GM18519 (cell line): ENCODE measurements at regions not wholly inside any gene's neighbourhood (a gene's known extent, or its start where the extent isn't known, plus 50 kb on each side); places are given as distances from the start of the nearest gene placed in this dataset.

ENCODE experiments used
- ATAC-seq: cut with Tn5 transposase; IDR thresholded peaks from one replicate; pipeline ENCODE4 v1.9.1; 2021; ENCODE audit warnings: mild to moderate bottlenecking, moderate library complexity; ENCODE audit not compliant: unreplicated experiment, low FRiP score

DNA sequence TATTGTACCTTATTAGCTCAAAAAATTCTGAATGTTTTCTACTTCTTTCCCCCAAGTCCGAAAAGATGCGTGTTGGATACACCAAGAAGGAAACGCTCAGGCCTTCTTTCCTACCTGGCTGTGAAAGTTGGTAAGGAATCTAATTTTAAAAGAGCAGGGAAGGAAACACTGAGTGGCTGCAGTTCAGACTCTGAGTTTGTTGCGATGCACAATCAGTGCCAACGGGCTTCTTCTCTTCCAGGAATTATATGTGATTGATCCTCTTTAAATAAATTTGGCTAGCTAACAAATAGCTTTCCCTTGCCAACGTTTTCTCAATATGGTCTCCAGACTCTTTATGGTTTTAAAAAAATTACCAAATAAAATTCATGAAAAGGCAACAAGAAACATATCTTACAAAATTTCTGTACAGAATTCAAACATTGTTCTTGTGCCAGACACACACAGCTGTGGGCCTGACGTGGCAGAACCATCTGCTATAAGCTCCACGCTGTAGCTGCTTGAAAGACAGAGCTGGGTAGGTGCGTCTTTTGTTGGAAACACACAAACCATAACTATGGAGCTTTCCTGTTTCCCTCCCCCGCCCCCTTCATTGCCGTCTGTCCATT is 493.1 kb downstream of the ZNF608 start:
- ATAC-seq: no peak

DNA sequence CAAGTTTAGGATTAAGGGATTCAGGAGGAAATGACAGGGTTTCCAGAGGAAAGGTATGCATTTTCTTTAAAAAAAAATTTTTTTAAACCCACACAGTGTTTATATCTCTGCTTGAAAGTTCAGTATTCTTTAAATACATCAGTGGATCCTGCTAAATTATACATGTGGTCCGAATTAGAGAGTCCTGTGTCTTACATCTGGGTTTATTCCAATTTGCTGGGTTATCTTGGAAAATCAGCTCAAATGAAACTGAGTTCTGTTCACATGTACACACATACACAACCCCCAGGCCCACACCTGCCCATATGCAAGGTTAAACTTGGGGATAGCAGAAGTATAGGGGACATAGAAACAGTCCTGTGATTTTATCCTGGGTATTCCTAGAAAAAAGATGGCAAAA is 493.7 kb downstream of the ZNF608 start:
- no peak for ATAC-seq

DNA sequence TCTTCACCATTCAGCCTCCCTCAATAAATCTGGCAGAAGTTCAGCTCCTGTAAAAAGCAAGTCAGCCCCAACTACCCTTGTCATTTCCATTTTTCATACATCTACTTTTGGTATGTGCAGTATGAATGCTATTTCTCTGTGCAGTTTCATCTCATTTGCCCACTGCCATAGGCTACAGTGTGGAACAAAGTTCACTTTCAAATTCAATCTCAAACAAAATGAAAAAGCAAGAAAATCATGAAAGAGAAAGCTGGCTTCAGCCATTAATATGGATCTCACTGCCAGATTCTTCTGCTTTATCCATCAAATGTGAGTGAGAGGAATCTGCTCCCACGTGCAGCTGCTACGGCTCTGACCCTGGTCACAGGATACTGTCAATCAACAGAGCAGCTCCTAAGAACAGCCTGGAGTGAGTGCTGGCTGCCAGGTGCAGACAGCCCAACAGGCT is 494.2 kb downstream of the ZNF608 start:
- ATAC-seq: no peak

DNA sequence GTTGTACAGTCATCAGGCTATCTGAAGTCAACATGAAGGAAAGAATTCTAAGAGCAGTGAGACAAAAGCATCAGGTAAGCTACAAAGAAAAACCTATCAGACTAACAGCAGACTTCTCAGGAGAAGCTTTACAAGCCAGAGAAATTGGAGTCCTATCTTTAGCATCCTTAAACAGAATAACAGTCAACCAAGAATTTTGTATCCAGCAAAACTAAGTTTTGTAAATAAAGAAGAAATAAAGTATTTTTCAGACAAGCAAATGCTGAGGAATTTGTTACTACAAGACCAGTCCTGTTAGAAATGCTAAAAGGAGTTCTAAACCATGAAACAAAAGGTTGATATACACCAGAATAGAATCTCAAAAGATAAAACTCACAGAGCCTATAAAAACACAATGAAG is 501.2 kb downstream of the ZNF608 start:
- no peak for ATAC-seq

DNA sequence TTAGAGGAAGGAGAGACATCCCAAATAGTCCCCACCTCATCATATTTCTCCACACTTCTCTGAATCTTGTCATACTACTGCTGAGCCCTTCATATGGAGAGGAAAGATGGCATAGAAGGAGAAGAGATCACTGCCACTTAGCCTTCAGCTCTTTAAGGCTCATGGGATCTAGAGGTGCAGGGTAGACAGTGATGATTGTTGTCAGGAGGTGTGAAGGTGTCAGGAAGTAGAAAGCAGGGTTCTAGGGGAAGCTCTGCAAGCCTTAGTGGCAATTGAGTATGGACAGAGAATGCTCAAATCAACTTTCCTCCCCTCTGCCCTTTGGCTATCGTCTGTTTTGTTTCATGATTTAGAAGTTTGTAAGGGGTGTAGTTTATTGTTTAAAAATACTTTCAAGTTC is 505.7 kb downstream of the ZNF608 start:
- ATAC-seq: no peak

DNA sequence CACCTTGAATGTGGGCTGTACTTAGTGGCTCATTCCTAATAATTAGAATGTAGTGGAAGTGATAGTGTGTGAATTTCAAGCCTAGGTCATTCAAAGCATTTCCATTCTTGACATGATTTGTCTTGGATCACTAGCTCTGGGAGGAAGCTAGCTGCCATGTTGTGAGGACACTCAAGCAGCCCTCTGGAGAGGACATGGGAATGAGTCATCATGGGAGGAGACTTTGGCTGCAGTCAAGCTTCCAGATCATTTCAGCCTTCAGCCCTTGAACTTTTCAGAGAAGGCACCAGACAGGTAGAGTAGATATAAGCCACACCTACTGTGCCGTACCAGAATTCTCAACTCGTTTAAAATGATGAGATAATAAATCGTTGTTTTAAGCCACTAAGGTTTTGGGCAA is 506.9 kb downstream of the ZNF608 start:
- no peak for ATAC-seq

DNA sequence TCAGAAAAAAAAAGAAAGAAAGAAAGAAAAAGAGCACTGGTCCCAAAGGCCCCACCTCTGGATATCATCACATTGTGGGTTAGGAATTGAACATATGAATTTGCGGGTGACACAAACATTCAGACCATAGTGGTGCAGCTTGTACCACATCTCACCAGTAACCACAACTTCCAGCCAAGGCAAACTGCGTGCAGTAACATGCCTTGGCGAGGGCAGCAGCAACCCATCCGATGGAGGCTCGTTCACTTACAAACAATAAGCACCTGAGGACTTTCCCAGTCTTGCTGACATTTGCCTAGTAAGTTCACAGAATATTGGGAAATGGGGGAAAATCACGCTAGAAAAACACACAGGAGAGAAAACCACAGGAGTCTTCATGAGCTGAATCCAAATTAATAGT is 508.1 kb downstream of the ZNF608 start:
- no peak for ATAC-seq

DNA sequence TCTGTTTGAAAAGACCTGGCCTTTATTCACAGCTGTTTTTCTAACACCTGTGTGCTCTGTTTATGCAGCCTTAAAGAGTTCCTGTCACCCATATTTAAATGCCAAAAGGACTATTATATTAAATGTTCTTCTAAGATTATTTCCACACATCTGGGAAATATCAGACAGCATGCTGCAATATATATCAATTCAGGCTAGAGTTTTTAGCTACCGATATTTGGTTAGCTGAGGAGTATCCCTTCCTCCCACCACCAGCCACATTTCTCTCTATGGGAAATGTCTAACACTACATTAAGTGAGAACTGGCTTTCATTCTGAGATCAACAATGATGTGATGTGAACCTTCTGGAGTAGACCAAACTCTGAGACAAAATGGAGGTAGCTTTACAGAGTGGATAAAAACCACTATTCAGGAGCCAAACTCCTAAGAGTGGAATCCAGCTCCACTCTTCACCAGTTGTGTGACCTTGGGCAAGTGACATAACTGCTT is 509.2 kb downstream of the ZNF608 start:
- no peak for ATAC-seq

DNA sequence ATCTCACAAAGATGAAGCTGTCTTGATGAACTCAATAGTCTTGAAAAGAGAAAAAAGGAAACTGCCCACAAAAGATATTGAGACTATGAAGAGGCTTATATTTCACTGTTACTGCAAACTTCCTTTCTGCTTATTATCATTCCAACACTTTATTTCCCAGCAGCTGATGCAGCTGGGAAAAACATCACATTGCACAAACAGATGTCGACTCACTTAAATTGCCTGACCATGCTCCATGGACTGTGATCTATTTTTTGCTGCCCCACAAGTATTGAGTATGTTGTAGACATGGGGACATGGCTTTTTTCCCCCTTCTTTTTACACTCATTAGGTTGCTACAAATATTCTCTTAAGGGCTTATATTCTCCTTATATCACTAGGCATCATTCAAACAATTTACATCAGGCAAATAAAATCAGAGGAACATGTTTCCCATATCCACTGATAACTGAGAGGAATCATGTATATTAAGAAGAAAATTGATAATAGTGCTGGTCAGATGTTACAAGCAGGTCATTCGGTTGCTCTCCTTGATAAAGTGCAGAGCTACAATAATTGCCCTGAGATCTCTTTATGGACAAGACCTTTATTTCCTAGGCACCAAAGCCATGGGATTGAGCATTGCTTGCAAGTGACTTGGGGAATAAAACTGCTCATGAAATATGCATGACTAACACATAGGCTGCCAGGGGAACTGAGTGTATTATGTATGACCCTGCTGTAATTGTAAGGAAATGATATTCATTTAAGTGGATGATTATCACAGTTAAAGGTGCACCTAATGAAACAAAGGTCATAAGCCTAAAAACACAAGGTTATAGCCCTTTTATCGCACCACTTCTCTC is 509.9 kb downstream of the ZNF608 start:
- ATAC-seq: no peak

DNA sequence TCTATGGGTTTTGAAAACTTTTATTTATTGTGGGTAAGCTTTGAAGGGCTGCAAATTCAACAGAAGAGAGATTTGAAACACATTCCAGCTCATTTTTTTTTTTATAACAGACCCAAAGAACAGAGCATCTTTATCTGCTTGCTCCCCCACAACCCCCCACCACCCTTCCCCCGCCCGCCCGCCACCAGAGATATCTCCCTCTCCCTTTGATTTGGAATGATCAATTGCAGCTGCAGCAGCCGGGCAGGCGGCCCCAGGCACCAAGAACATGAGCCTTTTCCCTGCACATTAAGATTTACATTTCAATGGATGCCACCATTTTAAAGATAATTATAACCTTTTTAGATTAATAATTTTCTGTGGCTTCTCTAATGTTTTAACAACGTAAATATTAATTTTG is 510.9 kb downstream of the ZNF608 start:
- no peak for ATAC-seq

DNA sequence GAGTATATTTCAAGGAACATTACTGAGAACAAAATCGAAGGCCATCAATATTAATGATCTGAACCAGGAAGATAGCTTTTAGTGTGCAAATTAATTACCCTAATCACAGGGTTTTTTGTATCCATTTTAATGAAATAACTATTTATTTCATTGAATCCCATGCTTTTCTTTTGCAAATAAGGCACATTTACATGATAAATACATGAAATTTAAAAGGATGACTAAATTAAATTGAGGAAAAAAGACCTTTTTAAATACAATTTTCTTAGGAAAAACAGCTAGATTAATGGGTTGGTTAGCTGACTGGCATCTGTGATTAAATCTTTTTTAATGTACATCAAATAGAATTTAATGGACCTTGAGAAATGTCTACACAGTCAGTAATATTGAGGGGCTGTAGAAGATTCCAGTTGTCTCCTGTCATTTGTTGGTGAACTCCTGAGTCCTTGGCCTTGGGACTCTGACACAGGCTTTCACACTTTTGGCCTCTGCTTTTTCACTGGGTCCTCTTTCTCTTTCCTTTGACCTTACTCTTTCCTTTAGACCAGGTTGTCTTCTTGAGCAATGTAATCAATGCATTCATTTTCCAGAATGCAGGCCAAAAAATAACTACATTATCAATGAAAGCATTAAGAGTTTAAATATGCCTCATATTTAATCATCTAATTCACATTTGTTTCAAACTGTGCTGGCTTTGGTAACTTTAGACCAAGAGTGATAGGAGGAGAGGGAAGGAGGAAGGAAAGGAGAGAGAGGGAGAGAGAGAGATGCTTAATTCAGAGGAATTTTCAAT is 511.5 kb downstream of the ZNF608 start:
- ATAC-seq: no peak

DNA sequence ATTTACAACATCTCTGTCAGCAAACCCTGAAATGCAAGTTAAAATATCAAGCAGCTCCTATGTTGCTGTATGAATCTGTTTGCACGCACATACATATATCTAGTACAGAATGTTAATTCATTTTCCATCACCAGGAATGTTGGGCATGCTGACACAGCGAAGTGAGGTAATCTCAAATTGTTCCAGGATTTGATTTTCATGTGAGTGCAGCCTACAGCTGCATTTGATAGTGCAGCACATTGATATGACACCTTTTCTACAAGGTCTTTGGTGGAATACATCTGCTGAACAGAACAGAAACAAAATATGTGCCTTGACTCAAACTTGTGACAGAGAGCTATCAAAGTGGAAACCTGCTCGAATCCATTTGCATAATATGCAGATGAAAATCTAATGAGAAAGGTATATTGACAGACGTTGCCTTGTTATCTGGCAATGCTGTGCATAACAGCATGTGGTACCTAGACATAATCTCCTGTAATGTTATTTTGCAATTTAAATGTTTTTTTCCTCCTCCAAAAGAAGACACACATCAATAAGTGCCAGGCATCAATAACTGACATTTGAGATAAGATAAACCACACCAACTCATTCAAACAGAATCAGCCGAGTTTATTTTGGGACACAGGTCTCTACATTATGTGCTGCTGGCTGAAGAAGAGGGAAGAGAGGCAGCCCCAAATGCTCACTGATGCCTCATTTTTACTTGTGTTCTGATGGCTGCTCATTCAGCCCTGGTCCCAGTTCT is 512.2 kb downstream of the ZNF608 start:
- ATAC-seq: no peak

DNA sequence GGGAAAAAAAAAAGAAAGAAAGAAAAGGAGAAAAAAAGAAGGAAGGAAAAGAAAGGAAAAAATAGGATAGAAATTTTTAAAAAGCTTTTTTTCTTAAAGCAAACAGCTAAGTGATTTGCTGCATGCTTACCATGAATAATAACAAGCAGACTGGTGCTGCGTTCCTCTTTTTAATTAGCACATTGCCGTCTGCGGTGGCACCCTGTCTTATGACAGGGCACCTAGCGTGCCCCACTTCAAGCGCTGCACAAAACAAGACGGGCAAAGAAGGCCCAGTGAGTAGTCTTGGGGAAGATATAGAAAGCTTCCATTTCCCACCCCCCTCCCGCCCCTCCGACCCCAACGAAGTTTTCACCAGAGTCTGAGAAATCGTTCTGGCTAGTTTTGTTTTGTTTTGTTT is 513.9 kb downstream of the ZNF608 start:
- ATAC-seq: no peak

DNA sequence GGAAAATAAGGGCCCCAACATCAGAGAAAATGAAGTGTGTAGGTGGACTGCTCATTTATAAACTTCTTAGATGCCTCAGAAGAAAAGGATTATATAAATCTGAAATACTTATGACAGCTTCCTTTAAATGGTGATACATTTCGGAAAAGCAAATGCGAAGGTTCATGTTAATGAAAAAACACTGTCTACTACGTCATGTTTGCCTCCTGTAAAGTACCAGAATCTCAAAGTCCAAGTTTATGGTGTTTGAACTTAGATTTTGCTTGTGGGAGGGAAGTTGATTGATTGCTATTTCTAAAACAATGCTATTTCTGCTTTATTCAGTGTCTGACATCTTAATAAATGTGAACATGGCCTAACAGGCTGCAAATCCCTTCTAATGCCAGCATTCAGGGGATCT is 514.6 kb downstream of the ZNF608 start:
- ATAC-seq: no peak

DNA sequence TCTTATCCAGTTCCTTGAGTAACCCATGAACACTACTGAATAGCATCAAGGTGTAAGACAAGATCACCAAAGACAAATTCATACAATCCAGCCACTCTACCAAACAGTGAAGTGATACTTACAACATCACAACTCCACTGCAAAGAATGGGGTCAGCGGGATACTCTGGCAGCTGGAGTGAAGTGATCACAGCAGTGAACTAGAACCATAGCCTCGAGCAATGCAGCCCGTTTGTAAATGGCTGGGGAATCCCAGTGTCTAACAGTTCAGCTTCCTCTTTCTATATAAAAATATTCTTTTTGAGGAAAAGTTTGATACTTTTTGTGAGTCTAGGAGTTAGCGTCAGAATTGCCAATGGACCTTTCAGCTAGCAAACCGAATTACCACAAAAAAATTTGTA is 515.2 kb downstream of the ZNF608 start:
- no peak for ATAC-seq

DNA sequence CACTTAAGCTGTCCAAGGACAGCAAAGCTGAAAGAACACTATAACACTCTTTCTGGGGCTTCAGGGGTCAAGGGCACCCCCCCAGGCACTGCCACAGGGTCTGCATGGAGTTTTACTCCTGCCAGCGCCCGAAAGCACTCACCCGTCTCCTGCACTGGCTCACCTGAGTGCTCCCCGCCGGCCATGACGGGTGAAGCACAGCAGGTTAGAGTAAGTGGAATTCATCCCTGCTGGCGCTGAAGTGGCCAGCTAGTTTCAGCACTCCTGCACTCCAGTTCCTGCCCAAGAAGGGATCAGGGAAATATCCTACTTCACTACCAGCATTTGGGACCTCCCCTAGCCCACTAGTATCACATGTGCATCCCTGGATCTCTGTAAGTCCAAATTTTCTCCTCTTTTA is 516.0 kb downstream of the ZNF608 start:
- no peak for ATAC-seq

DNA sequence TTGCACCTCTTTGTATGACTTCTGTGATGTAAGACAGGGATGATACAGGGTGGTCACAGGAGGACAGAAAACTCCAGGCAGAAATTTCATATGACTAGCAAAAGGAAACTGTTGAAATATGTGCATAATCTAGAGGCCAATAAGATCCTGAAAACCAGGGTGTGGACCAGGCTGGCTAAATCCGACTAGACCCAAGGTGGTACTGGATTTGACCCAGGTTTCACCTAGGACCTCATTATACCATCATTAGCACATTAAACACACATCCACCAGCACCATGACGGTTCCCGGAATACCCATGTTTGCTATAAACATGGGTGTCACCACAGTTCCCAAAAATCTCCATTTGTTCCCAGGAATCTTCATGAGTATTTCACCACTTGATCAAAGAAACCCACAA is 517.1 kb downstream of the ZNF608 start:
- ATAC-seq: no peak

DNA sequence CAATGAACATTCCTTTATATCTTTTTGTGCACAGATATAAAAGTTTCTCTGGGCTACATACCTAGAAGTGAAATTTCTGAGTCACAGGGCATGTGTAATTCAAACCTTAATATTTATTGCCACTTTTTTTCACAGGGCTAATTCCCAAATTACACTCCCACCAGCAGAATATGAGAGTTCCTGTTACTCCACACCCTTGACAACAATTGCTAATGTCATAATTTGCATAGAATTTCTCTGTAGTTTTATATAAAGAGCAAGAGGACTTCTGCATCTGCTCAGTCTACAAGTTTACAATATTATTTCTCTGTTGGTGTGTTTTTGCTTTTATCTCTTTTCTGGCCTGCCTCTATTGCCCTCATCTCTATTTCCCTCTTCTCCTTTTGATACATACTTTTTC is 518.5 kb downstream of the ZNF608 start:
- no peak for ATAC-seq

DNA sequence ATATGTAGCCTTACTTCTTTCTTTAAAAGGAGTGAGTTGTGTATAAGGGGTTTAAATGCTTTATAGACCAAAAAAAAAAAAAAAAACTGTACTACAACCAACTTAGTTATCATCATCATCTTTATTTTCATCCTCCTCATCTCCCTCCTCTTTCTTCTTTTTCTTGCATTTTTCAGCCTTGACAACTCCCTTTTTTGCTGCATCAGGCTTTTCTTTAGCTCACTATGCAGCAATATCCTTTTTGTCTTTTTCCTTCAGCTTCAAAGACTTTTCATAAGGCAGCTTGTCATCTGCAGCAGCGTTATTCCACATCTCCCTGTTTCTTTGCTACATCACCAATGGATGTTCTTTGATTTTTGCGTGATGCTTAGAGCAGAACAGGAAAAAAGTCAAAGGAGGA is 526.0 kb downstream of the ZNF608 start:
- ATAC-seq: no peak

DNA sequence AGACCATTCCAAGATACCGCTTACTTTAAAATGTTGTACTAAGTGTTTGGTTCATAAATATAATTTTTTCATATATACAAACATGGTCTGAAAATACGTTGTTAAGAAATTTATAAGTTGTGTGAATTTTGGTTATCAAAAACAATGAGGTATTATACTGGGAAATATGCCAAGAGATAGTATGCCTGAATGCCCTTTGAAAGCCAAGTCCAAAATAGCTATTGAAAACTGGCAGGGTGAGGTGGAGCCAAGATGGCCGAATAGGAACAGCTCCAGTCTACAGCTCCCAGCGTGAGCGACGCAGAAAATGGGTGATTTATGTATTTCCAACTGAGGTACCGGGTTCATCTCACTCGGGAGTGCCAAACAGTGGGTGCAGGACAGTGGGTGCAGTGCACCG is 533.5 kb downstream of the ZNF608 start:
- no peak for ATAC-seq
